GM12878 (cell line): ENCODE measurements at regions not wholly inside any gene's neighbourhood (a gene's known extent, or its start where the extent isn't known, plus 50 kb on each side); places are given as distances from the start of the nearest gene placed in this dataset.

Experiments
- ATAC-seq: fragments of 200-7000 bp; cut with Tn5 transposase; 3 replicates; pipeline ENCODE4 v1.9.1; 2020; ENCODE audit warnings: mild to moderate bottlenecking, moderate library complexity
- BruUV-seq: library from RNA; stranded (reverse); fragments of 400-500 nt; replicated peaks from 2 replicates; lab custom pipeline; 2021; lab: Mats Ljungman, UMichigan
- CTCF ChIA-PET: fragments of 300-600 bp; sonication (Branson Sonifier 250); formaldehyde crosslinking; extraction: SDS; loops from one replicate; lab custom pipeline; 2021; ENCODE audit warnings: inconsistent platforms; lab: Yijun Ruan, JAX
- POLR2A ChIA-PET: fragments of 350-600 bp; formaldehyde crosslinking; extraction: SDS; loops from one replicate; lab custom pipeline; 2021; ENCODE audit warnings: inconsistent platforms; lab: Charles Lee
- RAD21 ChIA-PET: fragments of 300-600 bp; sonication (Branson Sonifier 250); formaldehyde crosslinking; loops from one replicate; lab custom pipeline; 2023; ENCODE audit warnings: antibody characterized with exemption; ENCODE audit not compliant: unreplicated experiment; lab: Charles Lee
- SMC1A ChIA-PET: fragments of 300-600 bp; sonication (Branson Sonifier 250); formaldehyde crosslinking; loops from one replicate; lab custom pipeline; 2023; ENCODE audit not compliant: unreplicated experiment, uncharacterized antibody; lab: Charles Lee
- DNase-seq: peaks from one replicate; pipeline ENCODE4 v3.0.0-alpha.2; 2011; ENCODE audit warnings: low read depth, low spot score
- FAIRE-seq: peaks from 3 replicates; lab custom pipeline; 2011; peaks lifted over from hg19 to GRCh38; lab: Jason Lieb, UNC
- H2AFZ ChIP-seq: 2 replicates; pipeline ENCODE4 v1.6.0; 2011; ENCODE audit warnings: low read depth, low read length, control low read depth; ENCODE audit not compliant: control insufficient read depth
- H3K27ac ChIP-seq: 2 replicates; pipeline ENCODE4 v1.5.1; 2011; ENCODE audit warnings: control low read depth; ENCODE audit not compliant: control insufficient read depth, insufficient read depth
- H3K27me3 ChIP-seq, 2 experiments: replicated peaks in 1 of 2; 2 replicates each; pipeline versions ENCODE4 v1.6.0 to v1.6.1; 2011; ENCODE audit warnings: low read length in 1 of 2; ENCODE audit not compliant: control insufficient read depth in 2 of 2, insufficient read depth in 2 of 2
- H3K36me3 ChIP-seq, 2 experiments: 2 replicates each; pipeline ENCODE4 v1.5.1; 2011; ENCODE audit warnings: low read length in 1 of 2; ENCODE audit not compliant: control insufficient read depth in 2 of 2, insufficient read depth in 2 of 2
- H3K4me1 ChIP-seq: 2 replicates; pipeline ENCODE4 v1.6.1; 2011; ENCODE audit warnings: mild to moderate bottlenecking, low read length, moderate library complexity, mixed read lengths; ENCODE audit not compliant: control insufficient read depth, insufficient read depth
- H3K4me2 ChIP-seq: 2 replicates; pipeline ENCODE4 v1.6.0; 2011; ENCODE audit warnings: control low read depth; ENCODE audit not compliant: control insufficient read depth, insufficient read depth
- H3K4me3 ChIP-seq: fragments of 200-600 bp; sonication (generic); 2 replicates; pipeline ENCODE4 v1.5.1; 2016
- H3K79me2 ChIP-seq: 2 replicates; pipeline ENCODE4 v1.6.0; 2011; ENCODE audit warnings: low read length; ENCODE audit not compliant: control insufficient read depth, insufficient read depth
- H3K9ac ChIP-seq: 2 replicates; pipeline ENCODE4 v1.8.0; 2011; ENCODE audit warnings: low read length, control low read depth, mixed read lengths; ENCODE audit not compliant: control insufficient read depth, insufficient read depth
- H3K9me3 ChIP-seq: replicated peaks from 3 replicates; pipeline ENCODE4 v1.5.1; 2011; ENCODE audit warnings: mild to moderate bottlenecking, low read length; ENCODE audit not compliant: control insufficient read depth, insufficient read depth
- H4K20me1 ChIP-seq: 2 replicates; pipeline ENCODE4 v1.6.0; 2011; ENCODE audit not compliant: control insufficient read depth, insufficient read depth
- BCL11A ChIP-seq: IDR thresholded peaks from 2 replicates; pipeline ENCODE4 v1.6.1; 2011; ENCODE audit warnings: low read depth, low read length
- CHD2 ChIP-seq: IDR thresholded peaks from 2 replicates; pipeline ENCODE4 v1.6.1; 2011; ENCODE audit warnings: low read depth, low read length, improper control_type of control experiment, borderline replicate concordance
- SKIL ChIP-seq: fragments of 450-650 bp; IDR thresholded peaks from 2 replicates; pipeline ENCODE4 v1.6.1; 2017; ENCODE audit warnings: mild to moderate bottlenecking, low read depth, inconsistent platforms; ENCODE audit not compliant: poor library complexity, severe bottlenecking
- SUPT20H ChIP-seq: IDR thresholded peaks from 2 replicates; pipeline ENCODE4 v1.6.1; 2011; ENCODE audit warnings: low read depth, mild to moderate bottlenecking, low read length, moderate library complexity, borderline replicate concordance; ENCODE audit not compliant: control insufficient read depth
- WGBS: methylation state at CpG from one replicate; pipeline ENCODE4 v1.1.6; 2016; ENCODE audit warnings: low lambda C conversion rate; ENCODE audit not compliant: insufficient replicate concordance, insufficient coverage; ENCODE audit errors: missing lambda C conversion rate; 5-methylcytosine and 5-hydroxymethylcytosine counted together
- in situ Hi-C: fragments of 300-500 bp; cut with MboI; formaldehyde crosslinking; loops from 9 replicates; pipeline ENCODE4 v1.14.3; 2018; ENCODE audit warnings: mixed read lengths
- intact Hi-C: fragments of 100-400 bp; cut with micrococcal nuclease; formaldehyde crosslinking; loops from one replicate; pipeline ENCODE4 v1.14.2; 2022; ENCODE audit not compliant: unreplicated experiment
- TF ChIP-seq, protein P1 (sequence below): fragments of 450-650 bp; IDR thresholded peaks from 2 replicates; pipeline ENCODE4 v1.6.1; 2017; ENCODE audit warnings: mild to moderate bottlenecking, moderate library complexity
- TF ChIP-seq, protein P2 (sequence below): fragments of 450-650 bp; IDR thresholded peaks from 2 replicates; pipeline ENCODE4 v1.6.1; 2018; ENCODE audit warnings: borderline replicate concordance, mild to moderate bottlenecking; ENCODE audit not compliant: partially characterized antibody

DNA sequence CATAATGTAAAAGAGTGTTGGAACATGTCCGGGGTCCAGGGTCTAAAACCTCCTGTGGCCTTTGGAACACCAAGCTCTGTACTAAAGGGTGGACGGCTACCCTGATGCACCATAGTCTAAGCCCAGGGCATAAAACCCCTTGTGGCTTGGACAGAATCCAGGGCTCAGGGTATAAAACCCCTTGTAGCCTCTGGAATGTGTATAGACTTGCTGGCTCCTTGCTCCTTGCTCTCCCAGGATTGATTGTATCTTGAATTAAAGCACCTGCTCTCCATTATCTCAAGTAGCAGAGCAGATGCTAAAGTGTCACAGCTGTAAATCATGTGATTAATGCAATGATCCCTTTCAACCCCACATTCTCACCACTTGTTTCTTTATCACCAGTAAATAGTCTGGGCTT is 556.5 kb downstream of the LRFN5 start:
- Histone ChIP-seq H3K4me3 (no peak overlapping the region), H3K9ac (no peak overlapping the region), H3K27me3 (no peaks in the 10 kb centered on the region), H3K9me3 (no peaks in the 10 kb centered on the region), H3K4me1 (no peaks in the 10 kb centered on the region), H3K27ac (no peak overlapping the region), H3K4me2 (no peak overlapping the region), H4K20me1 (no peaks in the 10 kb centered on the region), H2AFZ (no peak overlapping the region), H3K36me3 (no peaks in the 10 kb centered on the region)
- ATAC-seq (no peak), FAIRE-seq (no peak), DNase-seq (no peak)
- BruUV-seq: no TSS peak
- ChIA-PET RAD21 (no interaction called here), SMC1A (no interaction called here), POLR2A (no interaction called here), CTCF (interaction anchor here (1.0 kb wide), 1 partner anchor 21 kb away, joined by 3 read pairs; no protein-coding TSS in a partner anchor)
- intact Hi-C loops: no loop called here
- 25% methylated on average over 2 of the region's 2 CpGs for WGBS
- no peak for TF ChIP-seq SUPT20H
- no peak for TF ChIP-seq SKIL
- TF ChIP-seq BCL11A: no peak
- TF ChIP-seq, protein P1, sequence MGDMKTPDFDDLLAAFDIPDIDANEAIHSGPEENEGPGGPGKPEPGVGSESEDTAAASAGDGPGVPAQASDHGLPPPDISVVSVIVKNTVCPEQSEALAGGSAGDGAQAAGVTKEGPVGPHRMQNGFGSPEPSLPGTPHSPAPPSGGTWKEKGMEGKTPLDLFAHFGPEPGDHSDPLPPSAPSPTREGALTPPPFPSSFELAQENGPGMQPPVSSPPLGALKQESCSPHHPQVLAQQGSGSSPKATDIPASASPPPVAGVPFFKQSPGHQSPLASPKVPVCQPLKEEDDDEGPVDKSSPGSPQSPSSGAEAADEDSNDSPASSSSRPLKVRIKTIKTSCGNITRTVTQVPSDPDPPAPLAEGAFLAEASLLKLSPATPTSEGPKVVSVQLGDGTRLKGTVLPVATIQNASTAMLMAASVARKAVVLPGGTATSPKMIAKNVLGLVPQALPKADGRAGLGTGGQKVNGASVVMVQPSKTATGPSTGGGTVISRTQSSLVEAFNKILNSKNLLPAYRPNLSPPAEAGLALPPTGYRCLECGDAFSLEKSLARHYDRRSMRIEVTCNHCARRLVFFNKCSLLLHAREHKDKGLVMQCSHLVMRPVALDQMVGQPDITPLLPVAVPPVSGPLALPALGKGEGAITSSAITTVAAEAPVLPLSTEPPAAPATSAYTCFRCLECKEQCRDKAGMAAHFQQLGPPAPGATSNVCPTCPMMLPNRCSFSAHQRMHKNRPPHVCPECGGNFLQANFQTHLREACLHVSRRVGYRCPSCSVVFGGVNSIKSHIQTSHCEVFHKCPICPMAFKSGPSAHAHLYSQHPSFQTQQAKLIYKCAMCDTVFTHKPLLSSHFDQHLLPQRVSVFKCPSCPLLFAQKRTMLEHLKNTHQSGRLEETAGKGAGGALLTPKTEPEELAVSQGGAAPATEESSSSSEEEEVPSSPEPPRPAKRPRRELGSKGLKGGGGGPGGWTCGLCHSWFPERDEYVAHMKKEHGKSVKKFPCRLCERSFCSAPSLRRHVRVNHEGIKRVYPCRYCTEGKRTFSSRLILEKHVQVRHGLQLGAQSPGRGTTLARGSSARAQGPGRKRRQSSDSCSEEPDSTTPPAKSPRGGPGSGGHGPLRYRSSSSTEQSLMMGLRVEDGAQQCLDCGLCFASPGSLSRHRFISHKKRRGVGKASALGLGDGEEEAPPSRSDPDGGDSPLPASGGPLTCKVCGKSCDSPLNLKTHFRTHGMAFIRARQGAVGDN: no peak
- TF ChIP-seq, protein P2, sequence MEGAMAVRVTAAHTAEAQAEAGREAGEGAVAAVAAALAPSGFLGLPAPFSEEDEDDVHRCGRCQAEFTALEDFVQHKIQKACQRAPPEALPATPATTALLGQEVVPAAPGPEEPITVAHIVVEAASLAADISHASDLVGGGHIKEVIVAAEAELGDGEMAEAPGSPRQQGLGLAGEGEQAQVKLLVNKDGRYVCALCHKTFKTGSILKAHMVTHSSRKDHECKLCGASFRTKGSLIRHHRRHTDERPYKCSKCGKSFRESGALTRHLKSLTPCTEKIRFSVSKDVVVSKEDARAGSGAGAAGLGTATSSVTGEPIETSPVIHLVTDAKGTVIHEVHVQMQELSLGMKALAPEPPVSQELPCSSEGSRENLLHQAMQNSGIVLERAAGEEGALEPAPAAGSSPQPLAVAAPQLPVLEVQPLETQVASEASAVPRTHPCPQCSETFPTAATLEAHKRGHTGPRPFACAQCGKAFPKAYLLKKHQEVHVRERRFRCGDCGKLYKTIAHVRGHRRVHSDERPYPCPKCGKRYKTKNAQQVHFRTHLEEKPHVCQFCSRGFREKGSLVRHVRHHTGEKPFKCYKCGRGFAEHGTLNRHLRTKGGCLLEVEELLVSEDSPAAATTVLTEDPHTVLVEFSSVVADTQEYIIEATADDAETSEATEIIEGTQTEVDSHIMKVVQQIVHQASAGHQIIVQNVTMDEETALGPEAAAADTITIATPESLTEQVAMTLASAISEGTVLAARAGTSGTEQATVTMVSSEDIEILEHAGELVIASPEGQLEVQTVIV: no peak
- TF ChIP-seq CHD2: no peak
- TF ChIP-seq, all 136 proteins: peak for 0
- no peaks in the 10 kb centered on the region for H3K79me2 ChIP-seq
- in situ Hi-C loops: no loop called here
